ENCODE measurements at regions not wholly inside any gene's neighbourhood (a gene's known extent, or its start where the extent isn't known, plus 50 kb on each side); places are given as distances from the start of the nearest gene placed in this dataset.

DNA sequence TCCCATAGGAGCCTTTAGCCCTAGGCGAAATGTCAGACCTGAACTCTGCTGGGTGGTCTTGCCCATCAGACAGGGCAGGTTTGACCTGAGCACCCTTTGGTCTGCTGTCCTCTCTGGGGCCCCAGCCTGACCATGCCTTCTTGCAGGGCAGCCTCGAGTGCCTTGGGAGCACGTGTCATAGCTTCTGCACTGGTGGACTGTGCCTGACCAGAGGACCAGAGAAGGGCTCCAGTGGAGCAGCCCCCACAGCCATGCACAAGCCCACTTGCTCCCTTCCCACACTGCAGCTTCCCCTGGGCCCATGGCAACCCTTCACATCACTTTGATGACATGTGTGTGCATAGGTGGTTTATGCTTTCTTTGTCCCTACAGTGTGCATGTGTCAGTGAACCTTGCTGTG, 394.0 kb downstream of the TEX13C start:
- H3K36me3 ChIP-seq (ENCODE audit: low read depth), result no peaks in the 10 kb centered on the region
- no peaks in the 10 kb centered on the region for H3K4me1 ChIP-seq (ENCODE audit: insufficient read depth, poor library complexity, severe bottlenecking)
- no peak overlapping the region for H3K27ac ChIP-seq (ENCODE audit: poor library complexity, severe bottlenecking)
- no peaks in the 10 kb centered on the region for H3K9me3 ChIP-seq (ENCODE audit: severe bottlenecking)
- H3K4me3 ChIP-seq (ENCODE audit: severe bottlenecking), result no peak overlapping the region
- TF ChIP-seq, protein P1, sequence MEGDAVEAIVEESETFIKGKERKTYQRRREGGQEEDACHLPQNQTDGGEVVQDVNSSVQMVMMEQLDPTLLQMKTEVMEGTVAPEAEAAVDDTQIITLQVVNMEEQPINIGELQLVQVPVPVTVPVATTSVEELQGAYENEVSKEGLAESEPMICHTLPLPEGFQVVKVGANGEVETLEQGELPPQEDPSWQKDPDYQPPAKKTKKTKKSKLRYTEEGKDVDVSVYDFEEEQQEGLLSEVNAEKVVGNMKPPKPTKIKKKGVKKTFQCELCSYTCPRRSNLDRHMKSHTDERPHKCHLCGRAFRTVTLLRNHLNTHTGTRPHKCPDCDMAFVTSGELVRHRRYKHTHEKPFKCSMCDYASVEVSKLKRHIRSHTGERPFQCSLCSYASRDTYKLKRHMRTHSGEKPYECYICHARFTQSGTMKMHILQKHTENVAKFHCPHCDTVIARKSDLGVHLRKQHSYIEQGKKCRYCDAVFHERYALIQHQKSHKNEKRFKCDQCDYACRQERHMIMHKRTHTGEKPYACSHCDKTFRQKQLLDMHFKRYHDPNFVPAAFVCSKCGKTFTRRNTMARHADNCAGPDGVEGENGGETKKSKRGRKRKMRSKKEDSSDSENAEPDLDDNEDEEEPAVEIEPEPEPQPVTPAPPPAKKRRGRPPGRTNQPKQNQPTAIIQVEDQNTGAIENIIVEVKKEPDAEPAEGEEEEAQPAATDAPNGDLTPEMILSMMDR (IDR thresholded peaks at IDR 0.05; ENCODE audit: poor library complexity, severe bottlenecking), result no peak
- no peak for ATAC-seq (ENCODE audit: low read depth)
- H3K27me3 ChIP-seq (ENCODE audit: insufficient read depth, poor library complexity, severe bottlenecking), result no peaks in the 10 kb centered on the region
- DNase-seq (ENCODE audit: low spot score), result no peak

DNA sequence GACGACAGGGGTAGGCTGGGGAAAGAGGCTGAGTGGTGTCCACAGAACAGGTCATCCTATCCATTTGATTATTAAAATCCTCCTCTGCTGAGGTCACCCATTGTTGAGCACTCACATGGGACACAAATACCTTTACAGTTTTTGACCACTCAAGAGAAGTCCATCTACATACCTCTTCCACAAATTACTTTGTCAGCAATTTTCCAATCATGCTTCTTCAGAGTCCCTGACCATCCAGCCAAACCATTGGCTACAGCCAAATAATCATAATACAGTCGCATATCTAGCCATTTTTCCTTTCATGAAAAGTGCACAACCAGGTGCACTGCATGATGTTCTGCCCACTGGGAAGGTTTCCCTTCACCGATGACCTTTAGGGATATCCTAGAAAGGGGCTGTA, 407.4 kb downstream of the TEX13C start:
- TF ChIP-seq, protein P1 (IDR thresholded peaks at IDR 0.05; ENCODE audit: poor library complexity, severe bottlenecking), result no peak
- Histone ChIP-seq H3K36me3 (ENCODE audit: low read depth) (no peaks in the 10 kb centered on the region), H3K27me3 (ENCODE audit: insufficient read depth, poor library complexity, severe bottlenecking) (no peaks in the 10 kb centered on the region), H3K9me3 (ENCODE audit: severe bottlenecking) (no peaks in the 10 kb centered on the region), H3K27ac (ENCODE audit: poor library complexity, severe bottlenecking) (no peak overlapping the region), H3K4me1 (ENCODE audit: insufficient read depth, poor library complexity, severe bottlenecking) (no peaks in the 10 kb centered on the region), H3K4me3 (ENCODE audit: severe bottlenecking) (no peak overlapping the region)
- ATAC-seq (ENCODE audit: low read depth) (no peak), DNase-seq (ENCODE audit: low spot score) (no peak)

DNA sequence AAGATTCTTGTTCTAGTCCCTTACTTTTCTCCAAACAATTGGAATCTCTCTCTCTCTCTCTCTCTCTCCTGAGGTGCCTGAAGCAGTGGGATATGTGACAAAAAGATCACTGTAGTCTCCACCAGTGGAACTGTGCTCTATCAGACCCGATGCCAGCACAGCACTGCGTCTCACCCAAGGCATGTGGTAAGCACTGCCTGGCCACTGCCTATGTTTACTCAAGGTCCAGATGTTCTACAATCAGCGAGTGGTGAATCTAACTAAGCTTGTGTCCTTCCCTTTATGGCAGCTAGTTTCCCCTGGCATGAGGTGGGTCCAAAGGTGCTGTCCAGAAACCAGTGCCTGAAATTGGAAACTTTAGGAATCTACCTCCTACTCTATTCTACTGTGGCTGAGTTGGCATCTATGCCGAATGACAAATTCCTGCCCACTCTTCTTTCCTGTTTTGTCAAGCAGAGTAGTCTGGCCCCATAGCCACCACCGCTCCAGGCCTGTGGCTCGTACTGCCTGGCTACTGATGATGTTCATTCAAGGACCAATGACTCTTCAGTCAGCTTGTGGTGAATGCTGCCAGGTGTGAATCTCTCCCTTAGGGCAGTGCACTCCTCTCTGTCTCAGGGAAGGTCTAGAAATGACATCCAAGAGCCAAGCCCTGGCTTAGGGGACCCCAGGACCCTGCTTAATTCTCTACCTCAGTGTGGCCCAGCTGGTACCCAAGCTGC, 416.5 kb downstream of the TEX13C start:
- no peaks in the 10 kb centered on the region for H3K4me1 ChIP-seq (ENCODE audit: insufficient read depth, poor library complexity, severe bottlenecking)
- no peak for DNase-seq (ENCODE audit: low spot score)
- H3K9me3 ChIP-seq (ENCODE audit: severe bottlenecking), result no peaks in the 10 kb centered on the region
- H3K27me3 ChIP-seq (ENCODE audit: insufficient read depth, poor library complexity, severe bottlenecking), result no peaks in the 10 kb centered on the region
- no peaks in the 10 kb centered on the region for H3K36me3 ChIP-seq (ENCODE audit: low read depth)
- no peak overlapping the region for H3K27ac ChIP-seq (ENCODE audit: poor library complexity, severe bottlenecking)
- no peak overlapping the region for H3K4me3 ChIP-seq (ENCODE audit: severe bottlenecking)
- ATAC-seq (ENCODE audit: low read depth), result no peak
- TF ChIP-seq, protein P1 (IDR thresholded peaks at IDR 0.05; ENCODE audit: poor library complexity, severe bottlenecking), result no peak

DNA sequence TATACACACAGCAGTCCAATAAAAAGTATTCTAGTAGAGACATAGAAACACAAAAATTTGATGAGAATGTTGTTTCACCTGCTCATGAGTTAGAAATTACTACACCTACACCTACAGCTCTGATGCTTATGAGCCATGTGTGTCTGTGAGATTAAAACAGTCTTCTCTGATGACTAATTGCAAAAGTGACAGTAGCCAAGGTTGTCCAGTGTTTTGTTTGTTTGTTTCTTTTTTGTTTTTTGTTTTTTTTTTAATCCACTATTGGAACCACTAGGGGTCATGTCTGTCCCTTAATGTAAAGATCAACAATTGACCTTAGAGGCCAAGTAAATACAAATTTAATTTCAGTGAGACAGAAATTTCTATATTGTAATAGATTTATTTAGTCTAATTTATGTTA, 423.1 kb downstream of the TEX13C start:
- Histone ChIP-seq H3K27me3 (ENCODE audit: insufficient read depth, poor library complexity, severe bottlenecking) (no peaks in the 10 kb centered on the region), H3K4me3 (ENCODE audit: severe bottlenecking) (no peak overlapping the region), H3K4me1 (ENCODE audit: insufficient read depth, poor library complexity, severe bottlenecking) (no peaks in the 10 kb centered on the region), H3K9me3 (ENCODE audit: severe bottlenecking) (no peaks in the 10 kb centered on the region), H3K27ac (ENCODE audit: poor library complexity, severe bottlenecking) (no peak overlapping the region), H3K36me3 (ENCODE audit: low read depth) (no peaks in the 10 kb centered on the region)
- ATAC-seq (ENCODE audit: low read depth) (no peak), DNase-seq (ENCODE audit: low spot score) (no peak)
- TF ChIP-seq, protein P1 (IDR thresholded peaks at IDR 0.05; ENCODE audit: poor library complexity, severe bottlenecking), result no peak

DNA sequence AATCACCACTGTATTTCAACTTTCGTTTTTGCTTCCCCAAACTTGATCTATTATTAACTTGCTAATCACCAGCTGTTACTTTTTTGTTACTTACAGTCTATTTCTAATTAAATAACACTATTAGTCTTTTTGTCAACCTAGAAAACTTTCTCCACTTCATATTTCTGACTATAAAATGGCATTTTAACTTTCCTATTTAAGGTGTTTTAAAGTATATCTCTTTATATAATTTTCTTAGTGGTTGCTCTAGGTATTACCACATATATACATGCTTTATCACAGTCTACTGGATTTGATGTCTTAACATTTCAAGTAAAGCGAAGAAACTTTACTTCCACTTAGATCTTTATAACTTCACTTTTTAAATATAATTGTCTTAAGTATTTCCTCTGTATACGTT, 421.2 kb downstream of the DCAF12L2 start:
- DNase-seq (ENCODE audit: low spot score), result no peak
- Histone ChIP-seq H3K36me3 (ENCODE audit: low read depth) (no peaks in the 10 kb centered on the region), H3K4me1 (ENCODE audit: insufficient read depth, poor library complexity, severe bottlenecking) (no peaks in the 10 kb centered on the region), H3K9me3 (ENCODE audit: severe bottlenecking) (no peaks in the 10 kb centered on the region), H3K4me3 (ENCODE audit: severe bottlenecking) (no peak overlapping the region), H3K27ac (ENCODE audit: poor library complexity, severe bottlenecking) (no peak overlapping the region), H3K27me3 (ENCODE audit: insufficient read depth, poor library complexity, severe bottlenecking) (no peaks in the 10 kb centered on the region)
- no peak for ATAC-seq (ENCODE audit: low read depth)
- TF ChIP-seq, protein P1 (IDR thresholded peaks at IDR 0.05; ENCODE audit: poor library complexity, severe bottlenecking), result no peak

All from RWPE2 (cell line).